Body of pancreas (tissue), 4 donors: ENCODE measurements at regions not wholly inside any gene's neighbourhood (a gene's known extent, or its start where the extent isn't known, plus 50 kb on each side); places are given as distances from the start of the nearest gene placed in this dataset.

ENCODE experiments used
- ATAC-seq: fragments of 150-250 bp; one replicate; pipeline ENCODE4 v1.9.1; 2016
- DNase-seq, 4 donors: peaks; one replicate each; pipeline ENCODE4 v3.0.0-alpha.2; 2019
- H3K27ac ChIP-seq, 4 donors: fragments of 200-600 bp; sonication (generic); 1 replicate in 3 of 4; 2 replicates in 1 of 4; pipeline versions ENCODE4 v1.5.1 to v1.6.1; 2016 to 2019; ENCODE audit warnings: mild to moderate bottlenecking in 1 of 4, mixed read lengths in 1 of 4, moderate library complexity in 1 of 4
- H3K27me3 ChIP-seq, 2 donors: fragments of 200-600 bp; sonication (generic); one replicate each; pipeline ENCODE4 v1.6.0; 2016; ENCODE audit warnings: mild to moderate bottlenecking in 1 of 2
- H3K36me3 ChIP-seq, 2 donors: fragments of 200-600 bp; sonication (generic); replicated peaks in 1 of 2; 2 replicates each; pipeline ENCODE4 v1.5.1; 2016; ENCODE audit warnings: low read depth in 2 of 2; ENCODE audit not compliant: insufficient read depth in 1 of 2
- H3K4me1 ChIP-seq: fragments of 200-600 bp; sonication (generic); one replicate; pipeline ENCODE4 v1.6.0; 2016
- H3K4me3 ChIP-seq, 2 donors: fragments of 200-600 bp; sonication (generic); 1 replicate in 1 of 2; 2 replicates in 1 of 2; pipeline ENCODE4 v1.5.1; 2016 to 2019
- H3K9me3 ChIP-seq, 3 donors: fragments of 200-600 bp; sonication (generic); 1 replicate in 2 of 3; 2 replicates in 1 of 3; pipeline ENCODE4 v1.5.1; 2016
- CTCF ChIP-seq, 7 experiments: fragments of 450-650 bp in 4 of 7; fragments of 200-600 bp in 3 of 7; sonication (generic) in 3 of 7; IDR thresholded peaks; one replicate each; pipeline ENCODE4 v1.5.1; 2016 to 2019; ENCODE audit warnings: antibody characterized with exemption in 7 of 7
- POLR2A ChIP-seq, 3 donors: fragments of 450-650 bp; IDR thresholded peaks; one replicate each; pipeline ENCODE4 v1.6.1; 2016; ENCODE audit warnings: antibody characterized with exemption in 3 of 3, mild to moderate bottlenecking in 2 of 3
- WGBS, 2 donors: methylation state at CpG; one replicate each; pipeline ENCODE4 v1.1.5; 2017; 5-methylcytosine and 5-hydroxymethylcytosine counted together
- intact Hi-C: fragments of 100-400 bp; cut with DNase I; formaldehyde crosslinking; loops from one replicate; pipeline ENCODE4 v1.15.1; 2023

GRCh38 chr20:16848061-16848460 is 99.9 kb downstream of the OTOR start:
- ATAC-seq (no peak), DNase-seq (no peak)
- no peak for TF ChIP-seq CTCF (IDR thresholded peaks at IDR 0.05)
- no peak for TF ChIP-seq POLR2A (IDR thresholded peaks at IDR 0.05)
- H3K27me3 ChIP-seq = no peaks in the 10 kb centered on the region
- H3K36me3 ChIP-seq = no peaks in the 10 kb centered on the region
- H3K4me1 ChIP-seq = no peaks in the 10 kb centered on the region
- no peaks in the 10 kb centered on the region for H3K9me3 ChIP-seq
- H3K4me3 ChIP-seq = no peak overlapping the region
- H3K27ac ChIP-seq = no peak overlapping the region
- intact Hi-C loops = no loop called here

- DNase-seq = no peak
- Histone ChIP-seq H3K9me3 (no peaks in the 10 kb centered on the region), H3K27me3 (no peaks in the 10 kb centered on the region), H3K36me3 (no peaks in the 10 kb centered on the region), H3K4me3 (no peak overlapping the region), H3K27ac (no peak overlapping the region), H3K4me1 (no peaks in the 10 kb centered on the region)
- intact Hi-C loops = no loop called here
- no peak for ATAC-seq
- no peak for TF ChIP-seq CTCF (IDR thresholded peaks at IDR 0.05)
- no peak for TF ChIP-seq POLR2A (IDR thresholded peaks at IDR 0.05)
- 40 to 47% methylated on average over 1 of the region's 1 CpG for WGBS, 2 donors
Observed at GRCh38 chr20:16848526-16848925, 100.4 kb downstream of the OTOR start.

GRCh38 chr20:16860914-16861313 is 112.8 kb downstream of the OTOR start:
- no peak for ATAC-seq
- no peak for DNase-seq
- Histone ChIP-seq H3K9me3 (no peaks in the 10 kb centered on the region), H3K27me3 (no peaks in the 10 kb centered on the region), H3K4me1 (no peaks in the 10 kb centered on the region), H3K4me3 (no peak overlapping the region), H3K36me3 (no peaks in the 10 kb centered on the region), H3K27ac (no peak overlapping the region)
- 64 to 77% methylated on average over 1 of the region's 1 CpG for WGBS, 2 donors
- TF ChIP-seq POLR2A (IDR thresholded peaks at IDR 0.05) (no peak), CTCF (IDR thresholded peaks at IDR 0.05) (no peak)
- intact Hi-C loops = no loop called here

- no peak for DNase-seq
- Histone ChIP-seq H3K36me3 (no peaks in the 10 kb centered on the region), H3K4me1 (no peaks in the 10 kb centered on the region), H3K27me3 (no peaks in the 10 kb centered on the region), H3K27ac (no peak overlapping the region), H3K4me3 (no peak overlapping the region), H3K9me3 (no peaks in the 10 kb centered on the region)
- no peak for ATAC-seq
- TF ChIP-seq CTCF (IDR thresholded peaks at IDR 0.05) (no peak), POLR2A (IDR thresholded peaks at IDR 0.05) (no peak)
- 71 to 74% methylated on average over 5 of the region's 5 CpGs for WGBS, 2 donors
- intact Hi-C loops = no loop called here
Observed at GRCh38 chr20:16861708-16862107, 113.5 kb downstream of the OTOR start.

- no peaks in the 10 kb centered on the region for H3K27me3 ChIP-seq
- no peak for ATAC-seq
- TF ChIP-seq POLR2A (IDR thresholded peaks at IDR 0.05) = no peak
- no peak for TF ChIP-seq CTCF (IDR thresholded peaks at IDR 0.05)
- no peak for DNase-seq
- H3K9me3 ChIP-seq = no peaks in the 10 kb centered on the region
- no peaks in the 10 kb centered on the region for H3K36me3 ChIP-seq
- H3K4me3 ChIP-seq = no peak overlapping the region
- no peaks in the 10 kb centered on the region for H3K4me1 ChIP-seq
- intact Hi-C loops = no loop called here
- no peak overlapping the region for H3K27ac ChIP-seq
- 60 to 67% methylated on average over 2 of the region's 2 CpGs for WGBS, 2 donors
Observed at GRCh38 chr20:16863303-16863702, 115.1 kb downstream of the OTOR start.
